GM06990 (cell line): ENCODE measurements at regions not wholly inside any gene's neighbourhood (a gene's known extent, or its start where the extent isn't known, plus 50 kb on each side); places are given as distances from the start of the nearest gene placed in this dataset.

ENCODE experiments used
- DNase-seq: peaks from one replicate; pipeline ENCODE4 v3.0.0-alpha.2; 2011; ENCODE audit not compliant: insufficient read length; ENCODE audit errors: extremely low read depth
- H3K27me3 ChIP-seq: replicated peaks from 2 replicates; pipeline ENCODE4 v1.6.0; 2011; ENCODE audit warnings: low read length; ENCODE audit not compliant: control insufficient read depth, insufficient read depth
- H3K36me3 ChIP-seq: 2 replicates; pipeline ENCODE4 v1.5.1; 2011; ENCODE audit warnings: low read length; ENCODE audit not compliant: control insufficient read depth, insufficient read depth
- H3K4me3 ChIP-seq: replicated peaks from 2 replicates; pipeline ENCODE4 v1.5.1; 2011; ENCODE audit warnings: low read depth, mild to moderate bottlenecking, control low read depth, low read length
- CTCF ChIP-seq: IDR thresholded peaks from 2 replicates; pipeline ENCODE4 v1.5.1; 2011; ENCODE audit warnings: low read length, control low read depth, mild to moderate bottlenecking, inconsistent platforms; ENCODE audit not compliant: insufficient read depth, poor library complexity, severe bottlenecking

DNA sequence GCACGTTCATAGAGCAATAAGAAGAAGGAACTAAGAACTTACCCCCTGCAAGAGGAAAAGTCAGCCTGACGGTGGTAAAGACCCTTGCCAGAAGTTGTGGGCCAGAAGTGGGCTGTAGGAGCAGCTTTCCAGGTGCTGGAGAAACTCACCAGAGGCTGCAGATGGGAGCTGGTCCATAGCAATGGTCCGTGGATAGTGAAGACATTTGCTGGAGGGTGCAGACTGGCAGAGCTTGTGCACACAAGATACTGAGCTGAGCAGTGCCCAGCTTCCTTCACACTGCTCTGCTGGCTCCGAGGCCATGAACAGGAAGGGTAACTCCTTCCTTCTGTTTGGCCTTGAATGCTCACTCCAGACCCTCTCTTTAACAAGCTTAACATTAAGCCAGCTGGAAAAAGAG lies 149.8 kb upstream of the BNIP2 start:
- Histone ChIP-seq H3K36me3 (no peaks in the 10 kb centered on the region), H3K4me3 (no peak overlapping the region), H3K27me3 (no peaks in the 10 kb centered on the region; the same call in 1 of the 2 replicates)
- no peak for DNase-seq
- no peak for TF ChIP-seq CTCF

DNA sequence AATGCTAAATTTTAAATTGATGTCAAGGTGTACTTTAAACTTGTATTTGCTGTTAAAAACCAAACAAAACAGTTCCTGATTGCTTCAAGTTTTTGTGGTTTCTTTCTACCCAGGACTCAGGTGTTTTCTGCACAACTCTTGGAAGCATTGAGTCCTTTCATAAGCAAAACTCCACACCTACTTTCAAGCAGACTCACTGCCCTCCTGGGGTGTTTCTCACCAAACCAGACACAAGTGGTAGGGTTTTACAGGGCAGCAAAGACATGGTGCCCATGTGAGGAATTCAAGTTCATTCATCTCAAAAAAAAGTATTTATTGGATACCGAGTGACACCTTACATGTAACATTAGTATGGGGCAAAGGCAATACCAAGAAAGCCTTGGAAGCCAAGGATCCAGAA lies 146.7 kb upstream of the BNIP2 start:
- no peaks in the 10 kb centered on the region for H3K36me3 ChIP-seq
- TF ChIP-seq CTCF, result no peak
- H3K27me3 ChIP-seq, result no peaks in the 10 kb centered on the region; the same call in 1 of the 2 replicates
- no peak overlapping the region for H3K4me3 ChIP-seq
- no peak for DNase-seq

DNA sequence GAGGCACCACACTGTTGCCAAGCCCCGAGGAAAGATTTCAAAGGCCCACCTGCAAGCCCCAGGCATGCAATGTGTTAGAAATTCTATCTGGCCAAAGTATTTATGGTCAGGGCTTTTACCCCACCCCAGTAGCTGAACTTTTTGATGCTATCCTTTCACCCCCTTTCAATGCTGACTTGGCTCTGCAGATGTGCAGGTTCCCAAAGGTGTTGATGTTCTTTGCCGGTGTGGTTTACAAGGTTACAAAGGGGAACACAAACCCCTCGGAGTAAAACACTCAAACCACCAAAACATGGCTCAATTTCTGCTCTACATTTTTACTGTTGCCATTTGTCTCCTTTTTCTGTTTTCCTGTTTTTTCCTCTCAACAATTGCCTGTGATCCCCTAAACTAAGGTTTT lies 145.4 kb upstream of the BNIP2 start:
- DNase-seq, result no peak
- Histone ChIP-seq H3K27me3 (no peaks in the 10 kb centered on the region; the same call in 1 of the 2 replicates), H3K4me3 (no peak overlapping the region), H3K36me3 (no peaks in the 10 kb centered on the region)
- TF ChIP-seq CTCF, result no peak

DNA sequence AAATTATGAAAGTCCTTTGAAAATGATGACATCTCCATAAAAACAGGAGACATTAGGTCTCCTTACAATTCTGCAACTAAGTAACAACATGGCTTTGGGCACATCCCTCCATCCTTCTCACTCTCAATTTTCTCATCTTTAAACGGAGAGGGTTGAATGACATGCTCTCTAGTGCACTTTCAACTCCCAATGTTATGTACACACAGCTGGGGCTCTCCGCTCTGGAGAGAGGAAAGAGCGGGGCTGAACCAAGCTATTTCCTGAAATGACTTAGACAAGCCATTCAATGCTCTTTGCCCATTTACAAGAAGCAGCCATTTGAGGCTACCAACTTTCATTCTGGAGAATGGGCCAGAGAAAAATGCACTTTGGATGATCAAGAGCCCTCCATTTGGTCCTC lies 144.2 kb upstream of the BNIP2 start:
- no peak for DNase-seq
- Histone ChIP-seq H3K4me3 (no peak overlapping the region), H3K27me3 (no peaks in the 10 kb centered on the region), H3K36me3 (no peaks in the 10 kb centered on the region)
- TF ChIP-seq CTCF, result no peak

GRCh38 chr15:59830873-59831272 lies 141.8 kb upstream of the BNIP2 start:
- no peaks in the 10 kb centered on the region for H3K27me3 ChIP-seq

More at GRCh38 chr15:59830873-59831272, 141.8 kb upstream of the BNIP2 start:
- DNase-seq, result no peak
- H3K36me3 ChIP-seq, result no peaks in the 10 kb centered on the region
- TF ChIP-seq CTCF, result no peak
- H3K4me3 ChIP-seq, result no peak overlapping the region
